PC-9 (cell line): ENCODE measurements at regions not wholly inside any gene's neighbourhood (a gene's known extent, or its start where the extent isn't known, plus 50 kb on each side); places are given as distances from the start of the nearest gene placed in this dataset.

Experiments used
- BruUV-seq: library from RNA; stranded (reverse); fragments of 400-500 nt; replicated peaks from 2 replicates; lab custom pipeline; 2021; lab: Mats Ljungman, UMichigan
- CTCF ChIA-PET: fragments of 300-600 bp; sonication (Branson Sonifier 250); formaldehyde crosslinking; loops from one replicate; lab custom pipeline; 2022; ENCODE audit warnings: antibody characterized with exemption; lab: Charles Lee
- POLR2A ChIA-PET: fragments of 300-600 bp; sonication (Branson Sonifier 250); formaldehyde crosslinking; loops from one replicate; lab custom pipeline; 2022; ENCODE audit warnings: antibody characterized with exemption; ENCODE audit not compliant: unreplicated experiment; lab: Charles Lee
- DNase-seq, 2 experiments: peaks; one replicate each; pipeline versions ENCODE4 v3.0.0 to v3.0.0-alpha.2; 2015 to 2022; ENCODE audit warnings: mixed read lengths in 1 of 2
- H2AFZ ChIP-seq: fragments of 200-600 bp; sonication (generic); 2 replicates; pipeline ENCODE4 v1.8.1; 2017; ENCODE audit warnings: antibody characterized with exemption
- H3F3A ChIP-seq: fragments of 200-600 bp; sonication (generic); 2 replicates; pipeline ENCODE4 v1.8.1; 2017; ENCODE audit warnings: antibody characterized with exemption, mild to moderate bottlenecking, low read depth; ENCODE audit not compliant: insufficient read depth
- H3K27ac ChIP-seq: fragments of 200-600 bp; sonication (generic); 2 replicates; pipeline ENCODE4 v1.6.1; 2016; ENCODE audit warnings: mixed run types
- H3K27me3 ChIP-seq: fragments of 200-600 bp; sonication (generic); 2 replicates; pipeline ENCODE4 v1.6.1; 2016; ENCODE audit warnings: low read depth, mixed run types; ENCODE audit not compliant: insufficient read depth
- H3K36me3 ChIP-seq: fragments of 200-600 bp; sonication (generic); 2 replicates; pipeline ENCODE4 v1.6.1; 2016; ENCODE audit warnings: low read depth, mixed run types
- H3K4me1 ChIP-seq: fragments of 200-600 bp; sonication (generic); replicated peaks from 2 replicates; pipeline ENCODE4 v1.6.1; 2016; ENCODE audit warnings: mixed run types; ENCODE audit not compliant: insufficient read depth
- H3K4me2 ChIP-seq: fragments of 200-600 bp; sonication (generic); 2 replicates; pipeline ENCODE4 v1.6.1; 2017; ENCODE audit warnings: mixed run types
- H3K4me3 ChIP-seq: fragments of 200-600 bp; sonication (generic); 2 replicates; pipeline ENCODE4 v1.6.1; 2016; ENCODE audit warnings: mixed run types
- H3K79me2 ChIP-seq: fragments of 200-600 bp; sonication (generic); 2 replicates; pipeline ENCODE4 v1.6.1; 2017; ENCODE audit warnings: low read depth, mixed run types
- H3K9me2 ChIP-seq: fragments of 200-600 bp; sonication (generic); 2 replicates; pipeline ENCODE4 v1.8.1; 2017; ENCODE audit warnings: mild to moderate bottlenecking; ENCODE audit not compliant: insufficient read depth
- H3K9me3 ChIP-seq: fragments of 200-600 bp; sonication (generic); 2 replicates; pipeline ENCODE4 v1.8.1; 2016; ENCODE audit warnings: low read depth; ENCODE audit not compliant: insufficient read depth
- H4K20me1 ChIP-seq: fragments of 200-600 bp; sonication (generic); 2 replicates; pipeline ENCODE4 v1.8.1; 2017; ENCODE audit not compliant: insufficient read depth
- EZH2 ChIP-seq: fragments of 200-600 bp; sonication (generic); IDR thresholded peaks from 2 replicates; pipeline ENCODE4 v1.8.0; 2017; ENCODE audit warnings: antibody characterized with exemption, low read depth
- intact Hi-C: fragments of 100-400 bp; cut with micrococcal nuclease; formaldehyde crosslinking; loops from one replicate; pipeline ENCODE4 v1.10.0; 2022; ENCODE audit not compliant: unreplicated experiment
- TF ChIP-seq, protein P1 (sequence below): fragments of 200-600 bp; sonication (generic); conservative IDR thresholded peaks from 2 replicates; pipeline ENCODE4 v1.6.1; 2017; ENCODE audit warnings: mixed run types, antibody characterized with exemption, mild to moderate bottlenecking, moderate library complexity

DNA sequence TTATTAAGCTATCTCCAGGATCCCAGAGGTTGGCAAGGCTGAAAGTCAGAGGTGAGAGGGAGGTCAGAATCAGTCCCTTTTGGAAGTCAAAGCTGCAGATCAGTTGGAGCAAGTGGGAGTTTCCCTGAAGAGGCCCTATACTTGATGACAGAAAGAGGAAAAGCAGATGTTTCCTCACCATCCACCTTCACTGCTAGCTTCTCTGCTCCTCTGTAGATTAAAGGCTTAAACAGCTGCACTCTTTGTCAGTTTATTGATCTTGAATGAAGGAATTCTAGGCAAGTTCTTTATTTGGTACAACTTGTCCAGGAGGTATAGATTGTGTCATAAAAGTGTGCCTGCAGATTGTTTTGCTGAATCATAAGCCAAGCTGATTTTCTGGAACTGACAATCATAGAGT lies 408.2 kb upstream of the TGFBR2 start:
- POLR2A ChIA-PET: interaction anchor here (0.6 kb wide), 1 partner anchor 403 kb away, joined by 6 read pairs; no protein-coding TSS in a partner anchor
- no peaks in the 10 kb centered on the region for H3K4me1 ChIP-seq
- no peaks in the 10 kb centered on the region for H3K9me2 ChIP-seq
- H3K27me3 ChIP-seq: no peaks in the 10 kb centered on the region
- no peaks in the 10 kb centered on the region for H3F3A ChIP-seq
- no peak overlapping the region for H3K27ac ChIP-seq
- BruUV-seq: no TSS peak
- H4K20me1 ChIP-seq: no peaks in the 10 kb centered on the region
- H2AFZ ChIP-seq: no peak overlapping the region
- no peaks in the 10 kb centered on the region for H3K36me3 ChIP-seq
- intact Hi-C loops: loop anchor here (2.0 to 10.0 kb wide), 4 partner anchors 84 to 494 kb away; no protein-coding TSS in a partner anchor
- no peak overlapping the region for H3K4me2 ChIP-seq
- CTCF ChIA-PET: interaction anchor here (0.5 to 1.5 kb wide), 4 partner anchors 84 to 280 kb away, joined by 3 to 8 read pairs (median 4); no protein-coding TSS in a partner anchor
- H3K4me3 ChIP-seq: no peak overlapping the region
- DNase-seq: no peak
- H3K9me3 ChIP-seq: no peaks in the 10 kb centered on the region
- H3K79me2 ChIP-seq: no peaks in the 10 kb centered on the region
- no peak for TF ChIP-seq EZH2
- TF ChIP-seq, protein P1, sequence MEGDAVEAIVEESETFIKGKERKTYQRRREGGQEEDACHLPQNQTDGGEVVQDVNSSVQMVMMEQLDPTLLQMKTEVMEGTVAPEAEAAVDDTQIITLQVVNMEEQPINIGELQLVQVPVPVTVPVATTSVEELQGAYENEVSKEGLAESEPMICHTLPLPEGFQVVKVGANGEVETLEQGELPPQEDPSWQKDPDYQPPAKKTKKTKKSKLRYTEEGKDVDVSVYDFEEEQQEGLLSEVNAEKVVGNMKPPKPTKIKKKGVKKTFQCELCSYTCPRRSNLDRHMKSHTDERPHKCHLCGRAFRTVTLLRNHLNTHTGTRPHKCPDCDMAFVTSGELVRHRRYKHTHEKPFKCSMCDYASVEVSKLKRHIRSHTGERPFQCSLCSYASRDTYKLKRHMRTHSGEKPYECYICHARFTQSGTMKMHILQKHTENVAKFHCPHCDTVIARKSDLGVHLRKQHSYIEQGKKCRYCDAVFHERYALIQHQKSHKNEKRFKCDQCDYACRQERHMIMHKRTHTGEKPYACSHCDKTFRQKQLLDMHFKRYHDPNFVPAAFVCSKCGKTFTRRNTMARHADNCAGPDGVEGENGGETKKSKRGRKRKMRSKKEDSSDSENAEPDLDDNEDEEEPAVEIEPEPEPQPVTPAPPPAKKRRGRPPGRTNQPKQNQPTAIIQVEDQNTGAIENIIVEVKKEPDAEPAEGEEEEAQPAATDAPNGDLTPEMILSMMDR: no peak

DNA sequence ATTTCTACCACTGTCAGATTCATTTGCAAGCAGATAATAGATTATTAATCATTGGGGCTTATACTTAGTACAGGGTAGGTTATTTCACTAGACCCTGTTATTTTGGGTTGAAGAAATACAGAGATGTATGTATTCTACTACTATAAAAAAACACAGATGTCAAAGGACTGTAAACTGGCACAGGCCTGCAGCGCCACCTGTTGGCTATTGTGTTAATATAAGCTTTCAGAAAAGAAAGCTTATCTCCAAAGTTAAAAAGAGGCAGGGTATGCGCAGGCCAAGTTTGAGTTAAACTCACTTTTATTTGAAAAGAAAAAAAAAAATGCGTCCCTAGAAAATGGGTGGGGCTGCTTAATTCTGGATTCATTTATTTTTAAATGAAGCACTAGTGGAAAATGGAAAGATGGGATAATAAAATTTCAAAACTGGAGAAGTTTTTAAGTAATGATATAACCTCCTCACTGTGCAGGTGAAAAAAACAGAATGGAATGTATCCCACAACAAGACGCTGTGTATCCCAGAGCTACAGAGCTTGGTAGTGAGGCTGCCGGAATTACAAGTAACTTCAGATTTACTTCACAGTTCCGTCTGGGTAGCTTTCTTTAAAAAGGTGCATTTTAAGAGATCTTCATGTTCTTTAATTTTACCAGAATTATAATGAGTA lies 407.2 kb upstream of the TGFBR2 start:
- Histone ChIP-seq H3K27ac (no peak overlapping the region), H3K4me3 (no peak overlapping the region)
- POLR2A ChIA-PET: no interaction called here

DNA sequence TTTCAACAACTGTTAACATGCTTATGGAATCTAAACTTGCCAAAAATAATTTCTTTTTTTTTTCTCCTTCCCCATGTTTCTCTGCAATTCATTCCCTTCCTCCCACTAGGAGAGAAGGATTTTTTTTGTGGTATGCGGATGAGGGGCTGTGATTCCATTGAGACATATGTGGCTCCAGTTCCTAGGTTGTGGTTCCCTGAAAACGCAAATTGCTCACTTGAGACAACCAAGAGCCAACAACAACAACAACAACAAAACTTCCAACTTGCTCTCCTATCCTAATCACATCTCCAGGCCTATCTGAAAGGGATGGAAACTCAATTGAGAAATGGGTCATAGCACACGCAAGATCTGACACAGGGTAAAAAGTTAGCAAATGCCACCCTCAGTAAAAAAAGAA lies 406.5 kb upstream of the TGFBR2 start:
- no peak for DNase-seq
- ChIA-PET CTCF (no interaction called here), POLR2A (no interaction called here)
- no peak overlapping the region for H3K4me3 ChIP-seq
- H3K27ac ChIP-seq: no peak overlapping the region
- H3K36me3 ChIP-seq: no peaks in the 10 kb centered on the region
- H3K4me1 ChIP-seq: no peaks in the 10 kb centered on the region
- H3F3A ChIP-seq: no peaks in the 10 kb centered on the region
- H3K9me3 ChIP-seq: no peaks in the 10 kb centered on the region
- H3K79me2 ChIP-seq: no peaks in the 10 kb centered on the region
- no peak for TF ChIP-seq EZH2
- TF ChIP-seq, protein P1: no peak
- intact Hi-C loops: loop anchor here (1.0 to 10.0 kb wide), 5 partner anchors 82 to 492 kb away; no protein-coding TSS in a partner anchor
- no peak overlapping the region for H2AFZ ChIP-seq
- BruUV-seq: no TSS peak
- H3K9me2 ChIP-seq: no peaks in the 10 kb centered on the region
- no peak overlapping the region for H3K4me2 ChIP-seq
- H3K27me3 ChIP-seq: no peaks in the 10 kb centered on the region
- no peaks in the 10 kb centered on the region for H4K20me1 ChIP-seq

More for the DNA sequence above, 407.2 kb upstream of the TGFBR2 start:
- CTCF ChIA-PET: interaction anchor here (0.6 to 1.5 kb wide), 8 partner anchors 120 to 655 kb away, joined by 3 to 9 read pairs (median 3); no protein-coding TSS in a partner anchor
- H3K4me2 ChIP-seq: no peak overlapping the region
- DNase-seq: peak in 1 of 2 experiments; percentile 30
- TF ChIP-seq, protein P1: peak; percentile 78
- TF ChIP-seq EZH2: no peak
- no peaks in the 10 kb centered on the region for H4K20me1 ChIP-seq
- H3F3A ChIP-seq: no peaks in the 10 kb centered on the region
- H2AFZ ChIP-seq: no peak overlapping the region
- H3K27me3 ChIP-seq: no peaks in the 10 kb centered on the region
- no peaks in the 10 kb centered on the region for H3K4me1 ChIP-seq
- H3K36me3 ChIP-seq: no peaks in the 10 kb centered on the region
- no peaks in the 10 kb centered on the region for H3K9me3 ChIP-seq
- H3K79me2 ChIP-seq: no peaks in the 10 kb centered on the region
- no peaks in the 10 kb centered on the region for H3K9me2 ChIP-seq
- intact Hi-C loops: loop anchor here (1.0 to 10.0 kb wide), 5 partner anchors 83 to 493 kb away; no protein-coding TSS in a partner anchor
- no TSS peak for BruUV-seq
